CD4-positive, alpha-beta T cell treated with Interleukin-6 at 100 ng/mL for 8 hours (primary cell): ENCODE measurements at regions not wholly inside any gene's neighbourhood (a gene's known extent, or its start where the extent isn't known, plus 50 kb on each side); places are given as distances from the start of the nearest gene placed in this dataset.

Experiments
- DNase-seq: peaks from one replicate; pipeline ENCODE4 v3.0.0-alpha.2; 2020; ENCODE audit warnings: mixed read lengths, low spot score

DNA sequence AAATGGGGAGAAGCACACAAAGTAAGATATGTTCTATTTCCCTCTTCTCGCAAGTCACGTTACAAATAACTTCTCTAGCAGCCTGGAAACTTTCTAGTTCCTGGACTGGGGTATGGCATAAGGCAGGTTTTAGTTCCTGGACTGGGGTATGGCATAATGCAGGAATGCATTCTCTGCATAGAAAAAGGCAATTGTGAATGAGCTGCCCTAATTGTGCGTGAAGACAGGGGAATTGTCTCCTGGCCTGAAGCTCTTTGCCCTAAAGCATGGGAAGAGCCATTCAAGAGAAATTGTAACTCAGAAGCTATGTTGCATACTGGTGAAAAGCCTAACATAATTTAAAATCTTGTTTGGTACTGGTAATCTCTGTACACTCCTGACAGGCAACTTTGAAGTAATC lies 54.3 kb upstream of the CBLB start:
- no peak for DNase-seq

DNA sequence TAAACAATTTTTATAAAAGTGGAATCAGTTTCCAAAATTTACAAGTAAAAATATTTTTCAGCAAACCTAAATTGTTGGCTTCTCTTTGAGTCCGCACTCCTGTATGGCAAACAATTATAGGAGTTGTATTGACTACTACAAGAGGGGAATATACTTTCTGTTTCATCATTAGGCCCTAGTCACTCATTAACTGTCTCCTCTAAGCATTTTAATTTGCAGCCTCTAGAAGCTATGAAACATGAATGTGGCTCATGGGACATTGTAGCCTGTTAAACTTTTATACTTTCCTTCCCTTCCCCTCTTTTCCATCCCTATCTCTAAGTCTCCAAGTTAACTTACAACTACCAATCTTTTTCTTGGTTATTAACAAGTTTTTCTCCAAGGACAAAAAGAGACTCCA lies 58.9 kb upstream of the CBLB start:
- no peak for DNase-seq

DNA sequence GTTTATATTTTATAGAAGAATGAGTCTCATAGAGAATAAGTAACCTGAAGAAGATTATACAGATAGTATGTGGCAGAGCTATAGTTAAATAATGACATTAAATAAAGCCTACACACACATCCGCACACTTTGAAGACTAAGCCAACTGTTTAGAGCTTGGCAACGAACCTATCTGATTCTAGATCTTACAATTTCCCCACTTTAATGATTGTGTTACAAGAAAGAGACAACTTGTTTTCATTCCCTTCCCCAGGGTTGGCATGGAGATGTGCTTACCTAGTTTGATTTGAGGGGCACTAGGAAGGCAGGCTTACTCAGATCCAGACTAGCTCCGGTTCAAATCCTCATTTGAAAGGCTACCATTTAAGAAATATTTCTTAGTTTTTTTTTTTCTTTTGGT lies 61.9 kb upstream of the CBLB start:
- DNase-seq, result no peak

DNA sequence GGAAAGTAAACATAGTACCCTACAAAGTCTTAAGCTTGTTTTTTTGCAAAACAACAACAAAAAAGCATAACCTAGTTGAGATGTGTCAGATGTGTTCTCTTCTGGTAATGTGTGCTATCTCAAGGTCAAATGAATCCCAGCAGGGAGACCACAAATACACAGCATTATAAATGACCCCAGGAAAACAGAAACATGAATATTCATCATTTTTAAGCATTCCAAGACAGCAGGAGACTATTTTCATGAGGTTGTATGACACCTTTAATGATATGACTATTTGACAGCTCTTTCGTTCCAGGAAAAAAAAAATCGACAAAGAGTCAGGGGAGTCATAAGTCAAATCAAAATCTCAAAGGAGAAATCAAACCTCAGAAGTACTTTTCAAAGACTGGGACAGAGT lies 62.7 kb upstream of the CBLB start:
- DNase-seq, result no peak

DNA sequence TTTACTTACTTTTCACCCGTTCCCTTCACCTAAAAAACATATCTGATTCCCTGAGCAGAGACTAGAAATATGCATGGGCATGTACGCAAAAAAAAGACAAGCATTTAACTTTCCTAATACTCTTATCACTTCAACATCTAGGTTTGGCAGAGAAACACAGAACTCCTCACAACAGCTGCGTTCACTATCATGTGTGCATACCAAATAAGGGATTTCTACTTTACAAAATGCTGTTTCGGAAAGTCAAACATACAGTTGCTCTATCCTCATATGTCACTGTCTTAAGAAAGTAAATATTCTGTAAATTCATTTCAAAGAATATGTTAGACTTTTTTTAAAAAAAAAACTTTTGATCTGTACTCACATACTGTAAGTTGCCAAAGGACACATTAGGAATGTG lies 65.1 kb upstream of the CBLB start:
- no peak for DNase-seq

DNA sequence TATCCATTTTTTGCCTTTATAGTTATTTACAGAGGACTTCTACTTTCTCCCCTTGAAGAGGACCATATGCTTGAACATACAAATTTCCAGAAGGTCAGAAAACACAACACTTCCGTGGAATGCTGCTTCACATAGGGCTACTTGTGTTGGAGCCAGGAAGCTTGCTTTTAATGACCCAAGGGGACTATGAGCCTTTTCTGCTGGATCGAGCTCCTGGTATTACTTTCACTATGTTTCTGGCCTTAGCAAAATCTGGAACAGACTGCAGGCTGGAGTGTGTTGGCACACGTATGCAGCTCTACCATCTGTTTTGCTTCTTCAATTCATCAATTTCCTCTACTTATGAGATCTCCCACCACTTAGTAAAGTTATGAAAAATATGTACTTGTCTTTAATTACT lies 69.3 kb upstream of the CBLB start:
- no peak for DNase-seq

DNA sequence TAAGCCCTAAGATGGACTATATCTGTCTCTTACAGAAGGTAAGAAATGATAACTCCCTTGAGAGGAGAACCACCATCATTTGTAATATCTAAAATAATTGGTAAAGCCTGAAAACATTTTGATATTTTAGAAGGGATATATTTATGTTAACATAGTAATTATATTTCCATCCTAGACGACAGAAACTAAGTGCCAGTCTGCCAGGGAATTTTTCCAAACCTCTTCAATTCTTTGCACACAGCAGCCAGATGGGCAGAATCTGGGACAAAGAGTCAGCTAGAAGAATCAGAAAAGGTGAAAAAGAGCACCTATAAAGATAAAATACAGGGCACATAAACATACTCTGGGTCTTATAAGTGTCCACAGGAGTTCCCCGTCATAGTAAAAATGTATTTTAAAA lies 70.0 kb upstream of the CBLB start:
- DNase-seq, result no peak

DNA sequence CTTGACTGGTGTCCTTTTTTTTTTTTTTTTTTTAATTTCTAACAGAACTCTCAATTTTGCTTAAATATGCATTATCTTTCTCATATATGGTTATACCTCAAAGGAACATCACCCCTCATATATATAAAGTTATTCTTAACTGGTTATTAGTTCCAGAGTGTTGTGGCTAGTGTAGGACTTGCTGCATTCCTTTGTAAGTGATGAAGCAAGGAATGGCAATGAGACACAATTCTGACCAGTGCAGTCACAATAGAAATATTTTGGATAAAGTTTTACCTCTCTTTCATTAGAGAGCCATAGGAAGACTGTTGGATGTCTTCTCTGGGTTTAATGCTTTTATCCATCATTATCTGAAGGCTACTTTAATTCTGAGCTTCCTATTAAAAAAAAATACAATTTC lies 75.5 kb upstream of the CBLB start:
- DNase-seq, result no peak

DNA sequence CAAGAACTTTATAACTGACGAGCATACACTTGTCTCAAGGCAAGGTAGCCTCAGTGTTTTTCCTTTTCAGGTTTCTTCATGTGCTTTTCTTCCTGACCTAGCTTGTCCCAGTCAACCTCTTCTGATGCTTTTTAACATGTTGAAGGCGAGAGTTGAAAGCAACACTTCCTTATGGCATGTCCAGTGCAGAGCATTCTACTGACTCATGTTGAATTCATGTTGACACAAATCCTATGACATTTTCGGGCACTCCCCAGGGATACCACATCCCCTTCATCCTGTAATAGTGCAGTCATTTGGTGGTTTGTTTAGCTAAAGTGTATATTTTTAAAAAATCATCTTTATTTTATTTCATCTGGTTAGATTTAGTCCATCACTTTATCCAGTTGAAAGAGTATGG lies 75.9 kb upstream of the CBLB start:
- DNase-seq, result no peak

DNA sequence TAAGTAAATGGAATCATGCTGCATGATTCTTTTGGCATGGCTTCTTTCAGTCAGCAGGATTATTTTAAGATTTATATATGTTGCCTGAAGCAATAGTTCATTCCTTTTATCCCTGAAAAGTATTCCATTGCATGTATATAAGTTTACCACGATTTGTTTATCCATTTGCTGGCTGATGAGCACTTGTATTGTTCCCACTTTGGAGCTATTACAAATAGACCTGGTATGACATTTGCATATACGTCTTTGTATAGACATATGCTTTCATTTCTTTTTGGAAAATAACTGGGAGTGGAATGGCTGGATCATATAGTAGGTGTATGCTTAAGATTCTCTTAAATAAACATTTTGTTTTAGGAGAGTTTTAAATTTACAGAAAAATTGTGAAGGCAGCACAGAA lies 79.3 kb upstream of the CBLB start:
- DNase-seq, result no peak

DNA sequence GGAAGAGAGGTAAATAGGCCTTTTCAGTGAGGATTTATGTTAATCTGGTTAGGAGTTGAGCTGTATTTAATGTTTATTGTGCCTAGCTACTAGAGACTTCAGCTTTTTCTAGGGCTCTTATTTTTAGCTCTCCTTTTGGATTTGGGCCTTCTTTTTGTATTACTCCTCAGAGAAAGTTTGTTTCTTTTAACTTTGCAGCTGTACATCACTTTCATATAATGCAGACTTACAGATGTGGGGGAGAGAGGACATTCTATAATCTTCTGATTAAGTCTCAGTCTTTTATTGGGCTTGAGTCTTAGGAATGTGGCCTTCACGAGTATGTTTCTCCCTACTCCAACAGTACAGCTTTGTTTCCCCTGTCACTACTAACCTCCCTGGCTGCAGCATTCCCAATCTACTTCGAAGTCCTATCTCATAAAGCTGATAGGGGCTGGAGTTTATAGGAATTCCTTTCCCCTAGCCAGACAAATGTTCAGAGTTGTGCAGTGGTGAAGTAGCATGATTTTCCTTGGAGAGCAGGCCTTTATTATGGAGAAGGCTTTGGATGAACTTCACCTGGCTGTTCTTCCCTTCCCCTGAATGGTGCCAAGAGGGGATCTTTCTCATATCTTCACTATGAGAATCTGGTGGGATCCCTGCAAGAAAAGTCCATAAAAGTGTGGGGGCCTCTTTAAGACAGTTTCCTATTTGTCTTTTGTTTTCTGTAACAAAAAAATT lies 82.2 kb upstream of the CBLB start:
- no peak for DNase-seq

DNA sequence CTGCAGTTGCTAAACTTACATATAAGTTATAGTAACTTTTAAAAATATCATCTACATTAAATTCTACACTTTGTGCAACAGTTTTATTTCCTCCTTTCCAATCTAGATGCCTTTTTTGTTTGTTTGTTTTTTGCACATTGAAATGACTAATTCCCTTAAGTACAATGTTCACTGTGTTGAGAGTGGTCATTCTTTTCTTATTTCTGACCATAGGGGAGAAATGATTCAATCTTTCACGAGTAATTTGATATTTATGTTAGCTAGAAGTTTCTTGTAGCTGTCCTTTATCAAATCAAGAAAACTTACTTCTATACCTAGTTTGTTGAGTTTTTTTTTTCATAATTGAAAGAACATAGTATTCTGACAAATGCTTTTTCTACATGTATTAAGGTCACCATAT lies 85.0 kb upstream of the CBLB start:
- no peak for DNase-seq

DNA sequence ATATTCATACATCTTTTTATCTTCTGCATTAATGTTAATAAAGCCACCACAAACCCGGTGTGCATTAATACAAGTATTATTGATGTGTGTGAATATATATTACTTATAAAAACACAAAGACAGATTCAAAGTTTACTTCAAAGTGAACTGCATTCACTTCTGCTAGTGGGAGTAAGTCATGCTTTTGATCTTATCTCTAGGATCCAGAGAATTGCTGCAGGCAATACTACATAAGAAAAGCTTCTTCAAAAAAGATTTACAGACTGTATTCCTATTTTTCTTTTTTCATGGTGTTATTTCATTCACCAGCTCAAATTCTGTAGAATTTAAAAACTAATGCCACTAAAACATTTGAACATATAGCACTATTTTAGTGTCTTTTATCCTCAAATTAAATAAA lies 87.5 kb upstream of the CBLB start:
- no peak for DNase-seq

DNA sequence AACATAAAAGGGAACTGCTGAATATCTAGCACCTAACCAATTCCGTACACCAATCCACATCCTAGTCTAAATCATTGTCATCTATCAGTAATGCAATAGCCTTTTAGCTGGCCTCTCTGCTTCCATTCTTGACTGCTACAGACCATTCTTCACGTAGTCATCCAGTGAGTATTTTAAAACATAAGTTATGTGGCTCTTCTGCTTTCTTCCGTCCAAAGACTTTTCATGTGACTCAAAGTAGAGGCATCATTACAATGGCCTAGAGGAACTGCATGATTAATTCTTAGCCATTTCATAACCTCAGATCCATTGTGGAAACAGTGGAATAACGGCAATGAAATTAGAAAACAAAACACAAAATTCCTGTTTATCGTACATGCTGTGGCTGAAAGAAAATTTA lies 88.9 kb upstream of the CBLB start:
- DNase-seq, result no peak

DNA sequence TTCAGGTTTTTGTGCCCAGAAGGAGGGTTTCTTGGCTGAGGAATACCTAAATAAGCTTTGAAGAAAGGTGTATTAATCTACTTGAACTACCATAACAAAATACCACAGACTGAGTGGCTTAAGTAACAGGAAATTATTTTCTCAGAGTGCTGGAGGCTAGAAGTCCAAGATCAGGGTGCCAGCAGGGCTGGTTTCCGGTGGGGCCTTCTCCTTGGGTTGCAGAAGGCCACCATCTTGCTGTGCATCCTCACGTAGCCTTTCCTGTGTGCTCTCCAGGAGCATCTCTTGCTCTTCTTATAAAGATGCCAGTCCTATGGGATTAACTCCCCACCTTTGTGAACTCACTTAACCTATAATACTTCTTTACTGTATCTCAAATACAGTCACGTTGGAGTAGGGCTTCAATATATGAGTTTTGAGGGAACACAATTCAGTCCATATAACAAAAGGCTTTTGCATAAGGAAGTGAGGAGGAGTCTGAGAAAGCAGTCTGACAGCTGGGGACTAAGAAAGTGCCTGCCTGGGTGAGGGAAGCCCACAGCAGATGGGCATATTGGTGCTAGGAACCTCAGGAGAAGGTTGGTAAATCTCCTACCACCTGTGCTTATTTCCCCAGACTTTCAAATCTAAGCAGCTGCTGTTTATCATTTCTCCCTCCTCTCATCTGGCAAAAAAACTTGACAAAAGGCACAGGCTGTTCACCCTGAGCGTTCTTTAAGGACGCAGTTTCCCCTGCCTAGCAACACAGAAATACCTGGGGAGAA lies 89.6 kb upstream of the CBLB start:
- no peak for DNase-seq

DNA sequence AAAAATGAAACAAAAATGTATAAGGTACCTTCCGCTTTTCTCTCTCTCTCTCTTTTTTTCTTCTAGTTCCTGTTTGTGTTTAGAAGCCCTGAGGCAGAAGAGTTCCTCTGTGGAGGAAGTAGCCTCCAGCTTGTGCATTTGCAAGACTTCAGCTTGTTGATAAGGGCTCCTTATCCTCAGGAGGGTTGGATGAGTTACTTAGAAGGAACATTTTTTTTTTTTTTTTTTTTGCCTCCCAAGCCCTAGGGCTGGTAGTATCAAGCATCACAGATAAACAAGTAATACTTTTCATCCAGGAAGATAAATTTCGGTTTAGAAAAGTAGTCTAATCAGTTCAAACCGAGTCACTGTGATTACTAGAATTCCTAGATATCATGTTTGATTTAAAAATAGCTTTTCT lies 91.0 kb upstream of the CBLB start:
- DNase-seq, result no peak

DNA sequence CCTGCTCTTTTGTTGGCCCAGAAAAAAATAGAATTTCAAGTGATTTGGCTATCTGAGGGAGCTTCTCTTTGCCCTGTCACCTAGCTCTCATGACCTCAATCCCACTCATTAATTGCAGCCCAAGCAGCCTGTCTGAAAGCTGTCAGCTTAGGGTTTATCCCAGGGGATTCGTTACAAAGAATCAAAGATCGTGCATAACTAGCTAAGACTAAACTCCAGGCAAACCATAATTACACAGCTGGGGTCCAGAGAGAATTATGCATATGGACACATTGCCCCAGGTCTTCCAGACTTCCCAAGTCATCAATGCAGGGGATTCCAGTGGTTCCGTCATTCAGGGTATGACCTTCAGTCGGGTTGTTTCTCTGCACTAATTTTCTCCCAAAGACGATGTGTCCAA lies 91.6 kb upstream of the CBLB start:
- no peak for DNase-seq

DNA sequence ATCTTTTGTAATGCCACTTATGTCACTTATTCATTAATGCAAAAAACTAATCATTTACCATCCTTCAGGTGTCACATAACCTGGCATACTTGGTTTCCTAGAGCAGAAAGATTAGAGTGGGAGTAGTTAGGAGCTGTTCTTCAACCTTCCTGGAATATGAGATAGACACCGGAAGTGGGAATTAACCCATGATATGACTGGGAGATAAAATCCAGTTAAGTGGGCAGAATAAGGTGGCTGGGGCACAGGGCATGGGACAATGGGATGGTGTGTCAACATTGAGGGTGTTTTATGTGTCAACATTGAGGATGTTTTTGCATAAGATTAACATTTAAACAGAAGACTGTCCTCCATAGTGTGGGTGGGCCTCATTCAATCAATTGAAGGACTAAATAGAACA lies 94.3 kb upstream of the CBLB start:
- DNase-seq, result no peak

DNA sequence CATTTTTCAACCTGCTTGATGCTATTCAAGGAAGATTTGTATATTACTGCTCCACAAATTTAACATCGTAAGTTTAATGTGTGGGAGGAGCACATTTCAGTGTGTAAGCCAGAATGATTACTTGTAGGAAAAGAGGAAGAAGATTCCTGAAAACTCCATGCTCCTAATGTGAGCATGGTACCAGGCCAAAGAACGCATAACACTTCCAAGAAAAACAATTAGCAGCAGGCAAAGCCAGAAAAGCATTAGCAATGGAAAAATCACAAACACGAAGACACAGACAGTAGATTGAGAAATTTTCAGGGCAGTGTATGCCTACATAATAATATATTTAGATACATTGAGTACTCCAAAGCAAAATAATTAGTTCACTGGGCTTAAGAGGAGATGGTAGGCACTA lies 96.6 kb upstream of the CBLB start:
- no peak for DNase-seq

DNA sequence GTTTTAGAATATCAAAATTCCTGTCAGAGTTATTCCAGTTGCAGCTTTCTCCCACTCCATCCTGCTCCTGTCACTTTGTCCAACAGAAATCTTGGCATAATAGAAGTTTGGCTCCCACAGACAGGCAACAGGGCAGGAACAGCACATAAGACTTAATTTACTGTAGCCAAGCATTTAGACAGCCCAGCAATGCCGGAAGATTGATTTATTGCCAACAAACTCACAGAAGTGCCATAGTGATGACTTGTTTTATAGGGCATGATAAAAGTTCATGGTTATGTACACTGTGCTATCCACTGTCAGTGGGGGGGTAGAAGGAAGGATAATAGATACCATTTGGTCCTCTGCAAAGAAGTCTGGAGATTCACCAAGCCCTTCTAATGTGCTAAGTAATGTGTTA lies 98.3 kb upstream of the CBLB start:
- DNase-seq, result no peak

DNA sequence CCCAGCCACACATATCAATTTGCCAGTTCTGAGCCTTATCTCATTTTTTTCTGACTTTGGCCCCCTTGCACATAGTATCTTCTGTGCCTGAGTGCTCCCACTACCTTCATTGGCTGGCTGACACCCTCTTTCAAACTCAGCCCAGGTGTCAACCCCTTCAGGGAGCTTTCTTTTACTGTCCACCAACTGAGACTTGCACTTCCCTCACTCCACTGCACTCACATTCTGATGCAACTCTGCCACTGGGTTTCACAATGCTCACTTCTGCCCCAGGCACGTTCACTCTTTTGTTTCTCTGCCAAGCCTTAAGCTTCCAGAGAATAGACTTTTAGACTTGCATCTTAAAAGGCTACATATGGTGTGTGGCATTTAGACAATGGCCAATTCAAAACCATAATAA lies 101.5 kb upstream of the CBLB start:
- no peak for DNase-seq

DNA sequence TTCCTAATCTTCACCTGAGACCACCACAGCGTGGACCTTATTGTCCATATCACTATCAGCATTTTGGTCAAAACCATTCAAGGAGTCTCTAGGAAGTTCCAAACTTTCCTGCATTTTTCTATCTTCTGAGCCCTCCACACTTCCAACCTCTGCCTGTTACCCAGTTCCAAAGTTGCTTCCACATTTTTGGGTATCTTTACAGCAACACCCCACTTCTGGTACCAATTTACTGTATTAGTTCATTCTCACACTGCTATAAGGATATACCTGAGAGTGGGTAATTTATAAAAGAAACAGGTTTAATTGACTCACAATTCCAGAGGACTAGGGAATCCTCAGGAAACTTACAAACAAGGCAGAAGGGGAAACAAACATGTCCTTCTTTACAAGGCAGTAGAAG lies 103.3 kb upstream of the CBLB start:
- no peak for DNase-seq

DNA sequence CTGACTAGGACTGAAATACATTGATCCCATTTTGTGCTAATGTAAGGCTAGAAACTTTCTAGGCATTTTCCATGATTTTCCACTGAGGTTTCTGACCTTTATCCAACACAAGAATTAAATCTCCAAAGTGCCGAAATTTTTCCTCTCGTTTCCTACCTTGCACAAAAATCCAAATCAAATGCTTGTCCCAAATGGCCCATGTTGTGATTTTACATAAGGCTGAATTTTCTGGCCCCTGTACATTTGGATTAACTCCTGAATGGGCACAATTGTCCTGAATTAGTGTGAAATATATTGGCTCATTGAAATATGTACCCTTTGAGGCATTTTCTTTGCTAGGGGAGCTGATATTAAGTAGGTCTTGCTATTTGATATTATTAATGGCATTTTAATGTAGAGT lies 105.6 kb upstream of the CBLB start:
- no peak for DNase-seq

DNA sequence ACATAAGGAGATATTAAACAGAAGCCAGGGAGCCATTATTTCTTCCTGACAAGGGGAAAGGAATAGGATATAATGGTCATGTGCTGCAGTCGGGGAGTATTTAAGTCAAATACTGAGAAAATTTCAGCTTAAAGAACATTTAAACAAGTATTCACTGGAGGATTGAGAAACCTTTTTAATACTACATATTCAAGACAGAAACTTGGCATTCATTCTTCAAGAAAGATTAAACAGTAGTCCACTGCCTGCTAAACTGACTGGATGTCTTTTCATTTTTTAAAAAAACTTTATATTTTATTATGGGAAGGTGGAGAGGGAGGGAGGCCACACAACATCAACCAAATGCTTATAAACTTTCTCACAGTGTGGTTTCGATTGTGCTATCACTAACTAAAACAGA lies 107.4 kb upstream of the CBLB start:
- no peak for DNase-seq
